HG02642 (cell line): ENCODE measurements at regions not wholly inside any gene's neighbourhood (a gene's known extent, or its start where the extent isn't known, plus 50 kb on each side); places are given as distances from the start of the nearest gene placed in this dataset.

ENCODE experiments used
- ATAC-seq: cut with Tn5 transposase; IDR thresholded peaks from one replicate; pipeline ENCODE4 v1.9.1; 2021; ENCODE audit warnings: mild to moderate bottlenecking; ENCODE audit not compliant: unreplicated experiment, poor library complexity

DNA sequence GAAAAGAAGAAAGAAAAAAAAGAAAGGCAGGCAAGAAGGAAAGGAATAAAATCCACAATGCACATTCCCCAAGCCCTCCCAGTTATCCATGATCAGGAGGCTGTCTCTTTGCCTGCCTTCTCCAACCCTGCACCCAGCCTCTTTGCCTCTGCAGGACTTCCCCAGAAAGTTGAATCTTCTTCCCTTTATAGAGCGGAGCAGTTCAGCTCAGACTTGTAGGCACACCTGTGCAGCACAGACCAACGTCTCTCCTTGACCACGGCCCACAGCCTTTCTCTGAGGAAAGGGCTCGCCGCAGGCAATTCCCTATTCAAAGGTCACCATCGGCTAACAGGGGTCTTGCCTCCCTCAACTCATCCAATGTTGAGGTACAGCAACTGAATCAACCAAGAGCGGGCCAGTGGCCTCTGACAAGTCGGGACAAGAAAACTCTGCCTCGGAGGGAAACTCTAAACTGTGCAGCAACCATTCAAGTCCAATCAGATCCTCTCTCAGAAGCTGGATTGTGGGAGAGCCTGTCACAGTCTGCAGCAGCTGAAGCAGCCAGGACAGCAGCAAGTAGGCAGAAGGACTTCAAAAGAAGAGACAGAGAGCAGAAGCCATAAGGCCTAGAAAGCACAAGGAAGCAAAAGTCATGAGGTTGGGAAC lies 529.2 kb upstream of the JARID2 start:
- no peak for ATAC-seq

DNA sequence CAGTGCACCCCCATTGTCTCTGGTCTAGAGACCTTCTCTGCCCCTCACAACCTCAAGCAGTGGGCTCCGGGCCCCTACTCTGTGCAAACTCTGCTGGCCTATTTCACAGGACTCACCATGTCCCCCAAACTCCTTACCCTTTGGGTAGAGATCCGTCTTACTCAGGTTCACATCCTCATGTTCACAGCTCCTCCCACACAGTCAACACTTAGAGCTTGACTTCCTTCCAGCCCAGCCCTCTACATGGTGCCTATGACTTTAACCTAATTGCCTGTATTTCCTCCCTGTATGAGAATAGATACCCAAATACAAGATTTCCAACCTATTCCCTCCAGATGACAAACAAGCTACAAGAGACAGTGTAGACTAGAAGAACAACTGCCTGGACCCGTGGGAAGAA lies 528.6 kb upstream of the JARID2 start:
- ATAC-seq: no peak

DNA sequence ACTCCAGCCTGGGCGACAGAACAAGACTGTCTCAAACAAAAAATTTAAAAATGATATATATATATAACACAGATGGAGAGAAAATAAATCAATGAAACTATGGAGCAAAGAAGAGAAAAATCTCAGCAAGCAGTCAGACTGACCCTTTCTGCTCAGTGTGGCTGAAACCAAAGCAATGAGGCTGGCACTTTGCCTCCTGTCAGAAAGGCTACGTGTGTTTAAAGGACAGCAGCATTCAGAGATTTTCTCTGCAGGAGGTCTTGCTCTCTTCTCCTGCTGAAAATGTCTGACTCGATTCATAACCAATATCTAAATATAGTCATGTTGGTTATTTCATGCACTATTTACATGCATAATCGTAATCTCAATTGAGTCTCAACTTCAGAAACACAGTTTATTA lies 527.0 kb upstream of the JARID2 start:
- no peak for ATAC-seq

DNA sequence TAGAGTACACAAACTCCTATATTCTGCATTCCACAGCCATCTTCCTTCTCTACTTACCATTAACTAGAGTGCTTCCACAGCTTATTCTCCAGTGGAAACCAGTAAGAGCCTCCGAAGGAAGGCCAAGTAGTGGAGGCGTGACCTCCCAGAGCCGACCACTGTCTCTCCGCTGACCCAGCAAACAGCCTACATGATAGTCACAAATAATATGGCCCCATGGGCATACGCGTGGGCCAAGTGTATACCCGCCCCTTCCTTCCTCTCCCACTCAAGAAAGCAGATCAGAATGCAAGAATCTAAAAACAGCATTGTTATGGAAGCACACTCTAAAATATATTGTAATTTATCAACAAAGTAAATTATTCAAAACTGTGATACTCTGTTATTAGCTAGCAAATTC lies 526.6 kb upstream of the JARID2 start:
- no peak for ATAC-seq

DNA sequence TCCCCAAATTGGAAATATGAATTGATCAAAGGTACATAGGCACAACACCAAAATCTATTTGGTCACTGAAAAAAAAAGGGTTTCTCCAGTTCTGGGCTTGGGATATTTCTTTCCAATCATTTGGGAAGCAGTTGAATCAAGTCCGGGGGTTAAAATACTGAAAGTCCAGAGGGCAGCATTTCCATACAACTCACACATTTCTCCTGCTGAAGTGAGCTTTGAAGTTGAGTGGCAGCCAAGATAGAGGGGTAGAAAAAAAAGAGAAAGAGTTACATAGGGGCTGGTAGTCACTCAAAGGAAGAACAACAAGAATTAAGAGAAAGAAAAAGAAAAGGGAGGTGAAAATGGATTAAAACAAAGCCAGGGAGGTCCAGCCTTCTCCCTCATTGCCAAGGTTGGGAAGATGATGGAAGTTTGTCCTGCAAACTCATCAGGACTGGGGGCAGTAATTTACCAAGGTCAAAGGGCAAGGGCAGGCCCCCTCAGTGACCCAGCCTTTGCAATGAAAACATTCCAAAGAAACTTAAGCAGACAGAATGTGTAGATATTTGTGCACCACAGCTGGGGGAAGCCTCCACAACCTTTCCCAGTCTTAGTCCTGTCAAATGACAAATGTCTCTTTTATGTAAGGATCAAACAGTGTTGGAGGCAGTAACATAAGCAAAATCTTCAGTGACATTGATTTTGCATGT lies 525.3 kb upstream of the JARID2 start:
- no peak for ATAC-seq

DNA sequence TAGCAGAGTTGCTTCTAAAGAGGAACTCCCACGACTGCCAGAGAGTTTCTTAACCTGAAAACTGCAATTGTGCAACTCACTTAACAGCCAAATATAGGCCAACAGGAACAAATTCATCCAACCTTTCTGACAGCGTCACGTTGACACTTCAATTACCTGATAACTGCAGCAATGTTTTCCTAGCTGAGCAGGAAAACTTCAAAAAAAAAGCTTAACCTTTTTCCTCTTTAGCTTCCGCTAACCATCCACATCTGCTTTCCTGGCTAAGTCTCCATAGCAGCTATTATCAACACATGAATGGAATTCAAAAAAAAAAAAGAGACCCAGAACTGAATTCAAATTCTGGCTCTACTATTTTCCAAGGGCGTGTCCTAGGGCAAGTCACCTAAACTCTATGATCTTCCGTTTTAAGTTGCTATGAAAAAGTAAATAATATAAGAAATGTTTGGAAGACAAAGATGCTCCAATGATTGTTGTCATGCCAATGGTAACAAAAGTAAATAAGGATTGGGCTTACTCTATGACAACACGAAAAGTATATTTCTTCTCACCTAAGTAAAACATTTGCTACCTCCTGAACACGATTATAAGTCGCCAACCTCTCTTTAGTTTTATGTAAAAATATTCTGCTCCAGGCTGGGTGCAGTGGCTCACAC lies 524.6 kb upstream of the JARID2 start:
- ATAC-seq: no peak

DNA sequence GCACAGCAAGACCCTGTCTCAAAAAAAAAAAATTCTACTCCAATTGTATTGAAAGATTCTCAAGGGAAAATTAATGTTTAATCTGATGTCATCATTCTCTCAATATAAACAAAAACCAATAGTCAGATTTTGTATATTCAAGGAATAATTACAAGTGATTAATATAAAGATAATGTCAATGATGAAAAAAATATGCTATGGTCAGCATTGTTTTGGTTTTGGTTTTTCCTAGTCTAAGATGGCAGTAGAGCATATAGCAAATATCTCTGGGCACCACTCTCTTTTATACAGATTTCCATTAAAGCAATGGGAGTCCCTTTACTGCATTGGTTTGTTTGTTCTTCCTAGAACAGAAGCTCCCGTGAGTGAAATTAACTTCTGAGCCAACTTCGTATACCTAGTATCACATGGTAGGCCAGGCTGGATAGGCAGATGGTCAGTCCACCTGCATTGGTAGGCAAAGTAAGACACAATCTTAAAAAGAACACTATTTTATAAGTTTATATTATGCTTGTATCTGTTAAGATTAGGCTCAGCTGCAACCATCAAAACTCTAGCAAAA lies 523.8 kb upstream of the JARID2 start:
- no peak for ATAC-seq

DNA sequence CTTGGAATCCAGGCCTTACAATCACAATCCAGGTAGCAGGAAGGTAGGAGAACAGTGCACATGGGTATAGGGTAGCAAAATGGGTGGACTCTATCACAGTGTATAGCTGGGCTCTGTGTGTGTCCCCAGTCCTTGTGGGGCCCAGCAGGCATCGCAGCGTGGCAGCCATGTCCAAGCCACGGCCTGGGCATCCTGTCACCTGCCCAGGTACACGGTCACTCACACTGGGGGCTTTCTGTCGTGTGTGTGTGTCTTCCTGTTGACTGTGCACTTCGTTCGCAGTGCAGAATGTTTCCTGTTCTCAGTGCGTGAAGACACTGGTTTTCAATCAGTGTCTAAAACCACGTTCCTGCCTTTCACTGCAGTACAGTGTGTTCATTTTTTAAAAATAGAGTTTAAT lies 523.2 kb upstream of the JARID2 start:
- ATAC-seq: no peak

DNA sequence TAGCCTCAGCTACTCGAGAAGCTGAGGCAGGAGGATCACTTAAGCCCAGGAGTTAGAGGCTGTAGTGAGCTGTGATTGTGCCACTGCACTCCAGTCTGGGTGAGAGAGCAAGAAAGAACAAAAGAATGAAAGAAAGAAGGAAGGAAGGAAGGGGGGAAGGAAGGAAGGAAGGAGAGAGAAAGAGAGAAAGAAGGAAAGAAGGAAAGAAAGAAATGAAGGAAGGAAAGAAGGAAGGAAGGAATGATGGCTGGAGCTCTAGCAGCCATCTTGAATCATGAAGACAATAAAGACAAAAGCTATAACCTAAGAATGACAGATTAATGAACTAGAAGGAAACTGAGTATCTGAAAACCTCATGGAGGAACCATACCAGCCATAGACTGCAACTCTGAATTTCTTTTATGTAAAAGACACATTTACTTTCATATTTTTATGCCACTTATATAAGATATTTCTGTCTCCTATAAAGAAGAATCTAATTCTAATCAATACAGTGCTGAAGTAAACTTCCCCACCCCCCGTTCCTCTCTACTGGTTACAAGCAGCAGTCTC lies 522.3 kb upstream of the JARID2 start:
- no peak for ATAC-seq

DNA sequence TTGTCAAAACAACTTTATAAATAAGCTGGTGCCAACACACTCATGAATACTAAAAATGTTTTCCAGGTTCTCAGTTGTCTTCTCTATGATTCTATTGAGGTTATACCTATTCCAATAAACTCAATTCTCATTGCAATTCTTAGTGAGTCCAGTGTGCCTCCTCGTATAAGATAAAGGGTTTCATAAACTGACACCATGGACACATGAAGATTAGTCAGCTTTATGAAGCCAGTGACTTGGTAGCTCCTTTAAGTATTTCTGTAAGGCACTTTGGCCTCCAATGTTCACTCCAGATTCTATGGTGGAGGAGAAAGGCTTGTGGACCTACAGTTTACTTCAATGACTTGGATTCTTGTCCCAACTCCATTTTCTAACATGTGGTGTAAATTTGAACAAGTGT lies 521.3 kb upstream of the JARID2 start:
- ATAC-seq: no peak

DNA sequence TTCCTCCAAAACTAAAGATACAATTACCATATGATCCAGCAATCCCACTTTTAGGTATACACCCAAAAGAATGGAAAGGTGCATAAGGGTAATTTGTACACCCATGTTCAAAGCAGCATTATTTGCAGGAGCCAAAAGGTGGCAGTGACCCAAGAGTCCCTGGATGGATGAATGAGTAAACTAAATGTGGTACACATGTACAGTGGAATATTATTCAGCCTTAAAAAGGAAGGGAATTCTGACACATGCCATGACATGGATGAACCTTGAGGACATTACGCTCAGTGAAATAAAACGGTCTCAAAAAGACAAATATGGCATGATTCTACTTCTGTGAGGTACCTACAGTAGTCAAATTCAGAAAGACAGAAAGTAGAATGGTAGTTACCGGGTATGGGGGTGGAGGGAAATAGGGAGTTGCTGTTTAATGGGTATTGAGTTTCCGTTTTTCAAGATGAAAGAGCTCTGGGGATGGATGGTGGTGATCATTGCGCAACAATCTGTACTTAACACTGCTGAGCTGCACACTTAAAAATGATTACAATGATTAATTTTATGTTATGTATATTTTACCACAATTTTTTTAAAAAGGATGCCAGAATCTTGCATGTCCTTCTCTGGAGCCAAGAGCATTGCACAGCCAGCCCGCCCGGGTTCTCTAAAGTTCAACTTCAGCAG lies 518.9 kb upstream of the JARID2 start:
- ATAC-seq: no peak

DNA sequence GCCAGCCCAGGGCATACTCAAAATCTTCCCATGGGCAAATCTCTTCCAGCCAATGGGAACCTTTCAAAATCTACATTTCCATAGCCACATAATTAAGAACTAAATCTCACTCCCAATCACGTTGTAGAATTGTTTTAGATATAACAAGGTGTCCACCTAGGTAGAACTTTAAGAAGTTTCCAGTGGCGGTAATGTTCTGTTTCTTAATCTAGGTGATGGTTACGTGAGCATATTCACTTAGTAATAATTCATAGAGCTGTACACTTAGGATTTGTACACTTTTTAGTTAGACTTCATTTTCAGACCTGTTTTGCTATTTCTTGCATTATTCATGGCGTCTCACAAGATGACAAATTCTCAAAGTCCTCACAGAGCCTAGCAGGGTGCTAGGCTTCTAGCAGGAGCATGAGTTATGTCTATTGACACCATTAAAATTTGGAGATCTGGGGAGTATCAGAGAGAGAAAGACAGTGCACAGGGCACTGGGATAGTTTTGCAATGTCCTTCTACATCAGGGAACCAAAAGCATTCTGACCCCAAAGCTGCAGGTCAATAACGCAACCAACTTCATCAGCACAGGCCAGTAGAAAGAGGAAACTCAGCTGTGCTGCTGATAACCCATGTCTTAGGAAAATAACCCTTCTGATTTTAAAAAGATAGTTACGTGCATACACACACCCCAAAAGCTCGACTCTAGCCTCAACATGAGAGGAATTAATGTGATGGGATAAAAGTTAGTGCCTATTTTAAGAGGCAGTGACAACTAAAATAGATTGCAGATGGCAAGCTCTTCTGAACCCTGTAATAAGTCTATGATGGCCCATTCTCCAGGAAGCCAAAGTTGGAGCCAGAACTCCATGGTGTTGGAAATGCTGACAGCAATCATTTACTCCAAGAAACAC lies 518.1 kb upstream of the JARID2 start:
- ATAC-seq: no peak

DNA sequence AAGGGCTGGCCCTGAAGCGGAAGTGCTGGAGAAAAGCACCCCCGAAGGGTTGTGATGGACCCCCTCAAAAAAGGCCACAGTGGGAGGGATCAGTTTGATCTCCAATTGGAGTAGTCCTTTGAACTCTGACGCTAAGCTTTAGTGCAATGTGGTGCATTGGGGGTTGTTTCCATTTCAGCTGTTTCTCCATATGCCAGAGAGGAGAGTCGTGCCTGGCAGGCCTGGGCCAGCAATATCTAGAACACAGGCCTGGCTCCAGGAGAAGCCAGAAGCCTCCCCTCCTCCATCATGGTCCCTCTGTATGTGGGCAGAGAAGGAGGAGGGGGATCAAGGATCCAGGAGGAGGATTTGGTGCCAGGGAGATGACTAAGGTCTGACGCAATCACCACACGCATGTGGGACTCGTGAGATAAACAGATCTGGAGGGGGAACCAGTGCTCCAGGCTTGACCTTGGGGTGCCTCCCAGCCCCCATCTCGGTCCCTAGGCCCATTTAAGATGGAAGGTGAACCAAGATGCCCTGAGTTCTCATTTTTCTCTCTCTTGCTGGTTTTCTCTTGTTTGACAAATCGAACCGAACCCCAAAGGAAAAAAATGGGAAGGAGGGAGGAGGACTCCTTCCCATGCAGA lies 517.4 kb upstream of the JARID2 start:
- ATAC-seq: no peak

DNA sequence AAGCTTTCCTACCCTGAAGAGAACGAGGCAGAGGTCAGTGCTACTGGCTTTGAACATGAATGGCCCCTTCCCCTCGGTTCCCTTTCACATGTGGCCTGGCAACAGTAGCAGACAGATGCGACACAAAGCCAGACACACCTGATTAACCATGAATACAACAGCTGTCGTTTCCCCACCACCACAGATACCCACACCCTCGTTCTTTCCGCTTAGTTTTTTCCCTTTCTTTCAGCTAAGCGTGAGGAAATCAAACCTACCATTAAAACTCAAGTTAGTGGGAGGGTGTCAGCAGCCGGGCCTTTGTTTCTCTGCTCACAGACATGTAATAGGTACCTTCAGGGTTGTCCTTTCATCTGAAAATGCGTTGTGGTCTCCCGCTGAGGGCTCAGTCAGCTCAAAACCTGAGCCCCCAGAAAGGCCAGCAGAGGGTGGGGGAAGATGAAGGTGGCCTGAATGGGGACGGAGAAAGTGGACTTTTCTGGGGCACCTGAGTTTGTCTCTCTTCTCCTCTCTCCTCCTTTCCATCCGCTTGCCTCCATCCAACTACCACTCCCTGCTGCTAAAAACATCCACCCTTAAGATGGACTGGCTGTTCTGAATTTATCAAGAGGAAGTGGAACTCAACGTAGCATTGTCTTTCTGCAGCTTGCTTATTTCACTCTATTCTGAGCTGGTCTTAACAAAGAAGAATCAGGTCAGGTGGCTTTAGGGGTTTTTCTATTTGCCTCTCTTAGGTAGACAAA lies 516.6 kb upstream of the JARID2 start:
- peak; percentile 55 for ATAC-seq

DNA sequence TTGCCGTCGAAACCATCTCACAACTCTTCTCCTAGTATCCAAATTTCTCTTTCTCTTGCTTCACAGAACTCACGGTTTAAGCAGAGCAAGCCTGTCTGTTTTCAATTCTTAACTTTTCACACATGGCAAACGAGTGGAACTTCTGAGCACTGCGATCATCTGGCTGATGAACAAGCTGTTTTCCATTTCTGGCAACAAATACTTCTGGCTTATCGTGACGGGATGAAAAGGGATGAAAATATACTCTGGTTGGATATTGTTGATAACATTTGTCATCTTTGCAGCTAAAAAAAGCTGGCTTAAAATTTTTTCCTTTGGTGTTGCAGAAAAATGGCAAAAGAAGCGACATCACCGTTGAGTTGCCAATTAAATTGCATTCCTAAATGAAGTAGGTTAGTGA lies 515.2 kb upstream of the JARID2 start:
- no peak for ATAC-seq

DNA sequence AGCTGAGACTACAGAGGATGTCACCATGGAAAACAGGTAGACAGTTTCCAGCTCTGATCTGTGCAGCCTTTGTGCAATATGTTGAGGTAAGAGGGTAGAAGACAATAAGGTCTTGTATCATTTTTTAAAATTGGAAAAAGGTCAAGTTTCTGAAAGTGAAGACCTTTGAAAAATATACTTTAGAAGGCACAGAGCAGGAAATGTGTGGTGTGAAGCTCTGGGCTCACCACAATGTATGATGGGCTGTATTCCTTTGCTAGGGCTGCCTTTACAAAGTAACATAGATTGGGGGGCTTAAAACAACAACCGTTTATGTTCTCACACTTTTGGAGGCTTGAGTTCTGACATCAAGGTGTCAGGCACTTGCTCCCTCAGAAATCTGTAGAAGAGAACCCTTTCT lies 514.3 kb upstream of the JARID2 start:
- no peak for ATAC-seq

DNA sequence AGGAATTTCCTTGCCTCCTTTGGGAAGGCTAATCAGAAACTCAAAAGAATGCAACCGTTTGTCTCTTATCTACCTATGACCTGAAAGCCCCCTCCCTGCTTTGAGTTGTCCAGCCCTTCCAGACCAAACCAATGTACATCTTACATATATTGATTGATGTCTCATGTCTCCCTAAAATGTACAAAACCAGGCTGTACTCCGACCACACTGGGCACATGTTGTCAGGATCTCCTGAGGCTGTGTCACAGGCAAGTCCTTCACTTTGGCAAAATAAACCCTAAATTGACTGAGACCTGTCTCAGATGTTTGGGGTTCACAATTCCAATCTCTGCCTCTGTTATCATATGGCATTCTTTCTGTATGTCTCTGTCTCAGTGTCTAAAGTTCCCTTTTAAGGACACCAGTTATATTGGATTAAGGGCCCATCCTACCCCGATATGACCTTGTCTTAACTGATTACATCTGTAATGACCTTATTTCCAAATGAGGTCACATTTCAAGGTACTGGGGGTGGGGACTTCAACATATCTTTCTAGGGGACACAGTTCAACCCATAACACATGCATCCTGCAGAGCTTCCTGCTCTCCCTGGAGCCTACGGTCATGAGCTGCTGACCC lies 513.5 kb upstream of the JARID2 start:
- ATAC-seq: no peak
